HS-5 (cell line): ENCODE measurements at regions not wholly inside any gene's neighbourhood (a gene's known extent, or its start where the extent isn't known, plus 50 kb on each side); places are given as distances from the start of the nearest gene placed in this dataset.
"Not testable (repeated sequence)": the region's sequence is repeated elsewhere in the genome, so short reads cannot be mapped to it uniquely, and the experiment has no call there.

Experiments used
- DNase-seq: peaks from one replicate; pipeline ENCODE4 v3.0.0-alpha.2; 2012; ENCODE audit warnings: low read depth

DNA sequence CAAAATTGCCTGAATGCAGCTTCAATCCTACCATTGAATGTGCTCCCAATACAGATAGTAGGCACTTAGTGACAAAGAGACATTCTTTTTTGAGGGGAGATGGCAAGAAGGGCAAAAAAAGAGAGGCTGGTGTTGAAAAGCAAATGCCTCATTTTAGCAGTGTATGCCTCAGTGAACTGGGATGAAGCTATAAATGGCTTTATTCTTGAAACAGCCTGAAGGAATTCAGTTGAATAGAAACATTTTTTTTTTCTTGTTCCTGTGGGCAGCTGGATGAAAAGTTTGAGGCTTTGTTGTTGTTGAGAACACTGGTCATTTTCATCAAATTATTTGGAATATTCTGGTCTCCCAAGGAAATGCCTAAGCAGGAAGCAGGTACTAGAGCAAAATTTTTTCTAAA is 228.9 kb downstream of the RNF144A start:
- no peak for DNase-seq

DNA sequence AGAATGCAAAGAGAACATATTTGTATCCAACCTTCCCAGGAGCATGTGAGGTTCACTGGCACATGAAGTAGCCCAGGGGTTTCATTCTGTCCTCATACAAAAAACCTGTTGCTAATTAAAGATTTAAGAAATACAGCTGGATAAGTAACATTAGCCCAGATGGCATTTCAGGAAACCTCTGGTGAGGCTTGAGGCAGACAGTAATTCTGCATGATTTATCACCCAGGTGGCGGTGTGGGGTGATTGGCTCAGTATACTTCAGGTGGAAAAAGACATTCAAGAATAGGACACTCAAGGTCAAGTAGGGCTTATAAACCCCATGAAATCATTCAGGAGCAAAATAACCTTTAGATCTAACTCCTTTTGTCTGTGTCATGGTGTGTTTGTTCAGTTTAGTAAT is 237.4 kb downstream of the RNF144A start:
- no peak for DNase-seq

DNA sequence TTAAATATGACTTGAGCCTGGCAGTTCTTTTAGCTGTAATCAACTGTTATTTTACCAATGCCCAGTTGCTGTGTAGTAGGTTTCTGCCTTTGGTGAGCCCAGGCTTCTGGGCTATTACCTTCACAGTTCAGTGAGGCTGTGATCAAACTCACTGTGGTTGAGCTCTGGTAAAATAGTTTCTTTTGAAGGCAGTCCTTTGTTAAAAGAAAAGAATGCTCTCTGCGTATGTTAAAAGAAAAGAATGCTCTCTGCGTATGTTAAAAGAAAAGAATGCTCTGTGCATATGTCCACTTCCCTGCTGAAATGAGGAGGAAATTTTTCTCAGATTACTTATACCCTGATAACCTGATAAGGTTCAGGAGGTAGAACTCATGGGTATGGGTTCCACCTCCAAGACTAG is 244.3 kb downstream of the RNF144A start:
- no peak for DNase-seq

DNA sequence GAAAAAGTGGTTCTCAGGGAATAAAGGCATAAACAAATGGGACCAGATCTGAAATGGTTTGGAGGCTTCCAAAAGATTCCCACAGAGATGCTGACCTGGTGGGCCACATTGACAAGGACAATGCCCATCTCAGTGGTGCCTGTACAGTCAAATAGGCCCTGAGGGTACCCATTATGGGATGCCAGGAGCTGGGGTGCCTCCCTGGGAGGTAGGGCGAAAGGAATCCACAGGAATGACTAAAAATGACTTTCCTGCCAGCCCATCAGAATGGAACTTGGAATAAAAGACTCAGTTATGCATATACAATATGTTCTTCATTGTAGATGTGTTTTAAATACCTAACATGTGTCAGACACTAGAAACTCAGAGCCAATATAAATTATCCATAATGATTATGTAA is 248.5 kb downstream of the RNF144A start:
- peak; percentile 22 for DNase-seq

DNA sequence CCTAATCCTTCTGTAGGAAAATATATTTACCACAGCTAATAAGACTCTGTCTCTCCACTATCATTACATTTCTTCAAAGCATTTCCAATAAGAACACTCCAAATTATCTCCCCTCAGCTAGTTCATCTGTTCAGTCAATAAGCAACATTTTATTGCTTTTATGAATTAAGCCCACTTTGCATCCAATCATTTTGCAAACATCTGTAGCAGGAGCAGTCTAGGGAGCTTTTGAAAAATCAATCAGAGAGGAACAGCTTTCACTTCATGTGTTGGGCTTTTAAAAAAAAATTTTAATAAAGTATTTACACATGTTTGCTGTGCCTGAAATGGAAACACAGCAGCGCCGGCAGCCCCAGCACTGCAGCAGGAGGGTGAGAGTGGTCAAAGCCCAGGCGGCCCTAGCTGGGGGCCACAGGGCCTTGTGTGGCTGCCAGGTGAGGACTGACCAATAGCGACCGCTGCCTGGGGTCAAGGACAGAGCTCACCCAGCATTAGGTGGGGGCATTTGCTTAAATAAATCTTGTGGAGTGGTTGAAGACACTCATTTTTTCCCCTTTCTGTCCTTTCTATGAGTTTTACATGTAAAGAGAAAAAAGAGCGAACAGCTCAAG is 250.7 kb downstream of the RNF144A start:
- no peak for DNase-seq

DNA sequence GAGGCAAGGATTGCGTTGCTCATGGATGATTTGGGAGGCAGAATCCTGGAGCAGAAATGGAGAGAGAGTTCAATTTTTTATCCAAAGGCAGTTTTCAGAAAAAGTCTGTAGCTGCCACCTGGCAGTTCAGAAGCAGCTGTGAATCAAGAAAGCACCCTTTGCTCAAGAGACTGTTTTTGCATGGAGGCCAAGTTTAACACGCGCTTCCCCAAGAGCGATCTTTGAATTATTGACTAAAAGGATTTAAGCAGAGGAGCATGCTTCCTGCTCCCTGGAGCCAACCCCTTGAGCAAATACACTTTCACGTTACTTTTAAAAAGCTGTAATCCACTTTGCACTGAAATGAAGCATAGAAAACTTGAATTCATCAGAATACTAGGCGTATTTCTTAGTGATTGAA is 252.4 kb downstream of the RNF144A start:
- DNase-seq = no peak

DNA sequence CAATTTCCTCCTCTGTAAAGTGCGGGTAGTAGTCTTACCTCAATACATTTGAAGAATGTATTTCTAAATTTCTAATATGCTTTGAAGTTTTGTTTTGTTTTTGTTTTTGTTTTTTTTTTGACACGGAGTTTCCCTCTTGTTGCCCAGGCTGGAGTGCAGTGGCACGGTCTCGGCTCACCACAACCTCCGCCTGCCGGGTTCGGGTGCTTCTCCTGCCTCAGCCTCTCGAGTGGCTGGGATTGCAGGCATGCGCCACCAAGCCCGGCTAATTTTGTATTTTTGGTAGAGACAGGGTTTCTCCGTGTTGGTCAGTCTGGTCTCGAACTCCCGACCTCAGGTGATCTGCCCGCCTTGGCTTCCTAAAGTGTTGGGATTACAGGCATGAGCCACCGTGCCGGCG is 261.8 kb downstream of the RNF144A start:
- DNase-seq = not testable (repeated sequence)

DNA sequence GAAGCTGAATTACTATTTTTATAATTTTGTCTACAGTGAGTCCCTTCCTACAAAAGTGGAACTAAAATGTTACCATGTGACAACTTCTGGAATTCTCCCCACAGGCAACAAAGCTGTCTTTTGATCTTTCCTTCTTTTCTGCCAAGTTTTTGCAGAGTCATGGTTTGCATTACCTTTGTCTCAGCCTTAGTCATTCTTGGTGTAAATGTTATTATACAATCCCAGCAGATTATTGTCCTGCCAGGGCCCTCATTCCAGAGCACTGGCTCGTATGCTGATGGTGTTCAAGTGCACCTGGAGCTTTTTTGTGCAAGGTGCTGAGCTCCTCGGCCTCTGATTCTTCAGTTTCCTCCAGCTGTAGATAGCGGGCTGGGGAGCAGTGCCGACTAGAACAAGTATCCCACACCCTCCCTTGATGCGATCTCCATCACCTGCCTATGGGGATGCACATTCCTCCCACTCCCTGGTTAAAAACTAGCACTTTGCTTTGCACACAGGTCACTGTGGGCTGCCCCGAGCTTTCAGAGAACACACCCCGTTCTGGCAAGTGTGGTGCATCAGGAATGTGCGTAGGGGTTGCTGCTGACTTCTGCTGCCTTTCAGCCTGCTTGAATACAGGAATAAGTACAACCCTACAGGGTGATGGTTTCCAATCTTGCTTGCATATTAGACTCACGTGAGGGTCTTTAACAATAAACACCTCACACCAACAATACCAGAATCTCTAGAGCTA is 263.6 kb downstream of the RNF144A start:
- DNase-seq = no peak

DNA sequence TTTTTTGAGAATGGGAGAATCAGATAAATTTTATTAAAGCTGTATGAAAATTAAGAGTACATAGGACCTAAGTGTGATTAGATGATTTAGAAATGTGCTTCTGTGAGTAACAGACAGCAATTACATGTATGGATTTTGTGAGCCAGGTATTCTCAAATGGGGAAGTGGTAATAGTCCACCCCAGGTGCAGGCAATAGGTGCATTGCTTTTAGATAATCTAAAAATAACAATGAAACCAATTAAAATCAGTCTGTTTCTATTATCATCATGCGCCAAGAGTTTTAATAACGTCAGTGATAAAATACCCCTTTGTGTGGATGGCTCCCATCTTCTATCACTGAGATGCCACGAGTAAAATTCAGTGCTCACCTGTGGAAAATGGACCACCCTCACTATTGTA is 265.3 kb downstream of the RNF144A start:
- no peak for DNase-seq

DNA sequence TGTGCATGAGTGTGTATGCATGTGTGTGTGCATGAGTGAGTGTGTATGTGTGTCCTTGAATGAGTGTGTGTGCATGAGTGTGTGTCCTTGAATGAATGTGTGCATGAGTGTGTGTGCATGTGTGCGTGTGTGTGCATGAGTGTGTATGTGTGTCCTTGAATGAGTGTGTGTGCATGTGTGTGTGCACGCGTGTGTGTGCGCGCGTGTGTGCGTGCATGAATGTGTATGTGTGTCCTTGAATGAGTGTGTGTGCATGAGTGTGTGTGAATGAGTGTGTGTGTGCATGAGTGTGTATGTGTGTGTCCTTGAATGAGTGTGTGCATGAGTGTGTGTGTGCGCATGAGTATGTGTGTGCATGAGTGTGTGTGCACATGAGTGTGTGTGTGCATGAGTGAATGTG is 271.9 kb downstream of the RNF144A start:
- no peak for DNase-seq

DNA sequence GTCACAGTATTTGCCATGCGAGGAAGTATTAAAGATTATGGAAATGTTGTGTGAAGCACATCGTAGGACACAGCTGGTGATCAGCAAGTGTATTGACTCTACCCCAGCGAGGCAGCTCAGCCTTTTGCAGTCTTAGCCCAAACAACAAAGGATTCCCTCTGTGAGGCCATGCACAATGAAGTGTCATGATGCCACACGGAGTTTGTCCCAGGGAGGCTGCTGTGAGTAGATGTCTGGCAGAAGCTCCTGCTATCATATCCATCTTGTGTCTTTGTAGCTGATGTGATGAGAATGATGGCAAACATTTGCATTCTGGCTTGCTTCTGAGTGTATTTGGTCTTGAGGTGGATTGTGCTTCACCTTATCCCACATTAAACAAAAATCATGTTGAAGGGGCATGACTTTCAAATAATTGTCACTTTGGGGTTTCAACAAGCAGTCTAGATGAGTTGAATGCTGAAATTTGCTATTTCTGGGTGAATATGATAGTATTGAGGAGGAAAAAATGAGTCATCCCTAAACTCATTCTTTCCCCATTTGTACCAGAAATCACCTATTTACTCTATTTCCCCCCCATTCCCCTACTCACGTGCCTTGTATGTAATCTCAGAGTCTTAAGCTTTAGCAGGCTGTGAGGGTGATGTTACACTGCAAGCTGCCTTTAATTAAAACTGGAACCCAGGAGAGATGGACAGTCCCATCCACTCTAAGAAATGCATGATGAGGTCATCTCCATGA is 273.5 kb downstream of the RNF144A start:
- DNase-seq = no peak

DNA sequence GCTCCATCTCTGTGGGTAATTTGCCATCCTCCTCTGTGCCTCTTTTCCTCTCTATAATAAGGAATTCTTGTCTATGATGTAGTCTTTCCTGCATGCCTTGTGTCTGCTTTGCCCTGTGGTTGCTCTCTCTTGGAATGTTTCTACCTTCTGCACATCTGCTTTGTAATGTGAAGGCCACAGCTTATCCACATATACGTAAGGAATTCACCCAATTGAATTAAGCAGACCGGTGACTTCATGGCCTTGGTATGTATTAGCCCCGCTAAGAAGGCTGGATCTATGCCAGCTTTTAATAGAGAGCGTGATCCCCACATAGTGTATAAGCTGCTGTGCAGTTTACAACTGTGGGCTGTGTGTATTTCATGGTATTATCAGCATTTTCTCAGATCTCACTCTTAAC is 274.7 kb downstream of the RNF144A start:
- DNase-seq = peak; percentile 94

DNA sequence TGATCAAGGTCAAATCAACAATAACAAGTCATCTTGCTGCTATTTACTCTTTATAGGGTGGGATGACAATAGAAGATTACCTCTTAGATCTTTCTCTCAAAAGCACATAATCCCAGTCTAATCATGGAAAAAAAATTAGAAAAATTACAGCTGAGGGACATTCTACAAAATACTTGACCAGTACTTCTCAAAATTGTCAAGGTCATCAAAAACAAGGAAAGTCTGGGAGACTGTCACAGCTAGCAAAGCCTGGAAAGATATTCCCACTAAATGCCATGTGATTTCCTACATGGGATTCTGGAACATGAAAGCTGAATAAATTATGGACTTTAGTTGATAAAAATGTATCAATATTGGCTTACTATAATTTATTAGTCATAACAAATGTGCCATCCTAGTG is 276.2 kb downstream of the RNF144A start:
- DNase-seq = no peak

DNA sequence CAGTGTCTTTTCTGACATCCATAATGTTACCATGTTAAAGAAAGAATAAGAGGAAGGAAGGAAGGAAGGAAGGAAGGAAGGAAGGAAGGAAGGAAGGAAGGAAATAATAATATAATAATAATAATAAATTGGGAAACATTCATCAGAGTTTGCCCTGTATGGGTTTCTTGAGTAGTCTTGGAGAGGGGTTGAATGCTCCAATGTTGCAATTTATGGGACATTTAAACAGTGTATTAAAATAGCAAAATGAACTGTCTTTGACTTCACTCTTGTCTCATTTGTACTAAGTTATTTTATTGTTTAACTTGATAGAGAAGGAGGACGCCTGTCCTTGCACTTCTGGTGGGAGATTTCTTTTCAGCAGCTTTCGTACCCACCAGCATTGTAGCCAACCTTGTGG is 277.7 kb downstream of the RNF144A start:
- no peak for DNase-seq

DNA sequence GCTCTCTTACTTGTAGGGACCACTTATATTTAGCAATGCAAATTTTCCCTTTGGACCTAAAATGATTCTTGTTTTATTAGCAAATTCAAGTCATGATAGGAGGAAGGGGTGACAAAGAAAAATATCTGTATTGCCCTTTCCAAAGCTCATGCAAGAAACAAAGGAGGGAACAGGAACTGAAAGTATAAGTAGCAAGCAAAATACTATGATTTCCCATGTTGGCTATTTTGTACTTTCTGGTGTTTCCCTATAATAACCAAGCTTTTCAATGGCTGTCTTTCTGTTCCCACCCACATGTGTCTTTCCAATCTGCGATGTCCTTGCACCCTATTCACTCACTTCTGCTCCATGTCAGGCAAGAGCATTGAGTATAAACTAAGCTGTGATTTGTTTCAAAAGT is 279.7 kb downstream of the RNF144A start:
- no peak for DNase-seq

DNA sequence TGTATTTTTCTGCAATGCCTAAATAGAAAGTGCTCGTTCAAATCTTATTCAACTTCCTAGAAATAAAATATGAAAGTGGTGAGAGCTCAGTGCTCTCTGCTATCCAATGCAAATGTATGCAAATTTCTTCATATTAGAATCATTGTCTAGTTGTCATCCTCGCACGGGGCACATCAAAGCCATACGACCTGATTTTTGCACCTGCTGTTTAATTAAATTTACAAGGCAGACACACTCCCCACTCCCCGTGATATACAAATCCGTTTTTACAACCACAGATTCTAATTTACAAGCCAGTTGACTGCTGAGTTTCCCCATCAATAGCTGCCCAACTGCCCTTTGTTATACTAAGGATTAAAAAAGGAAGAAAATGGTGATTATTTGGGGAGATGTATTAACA is 284.6 kb downstream of the RNF144A start:
- no peak for DNase-seq

DNA sequence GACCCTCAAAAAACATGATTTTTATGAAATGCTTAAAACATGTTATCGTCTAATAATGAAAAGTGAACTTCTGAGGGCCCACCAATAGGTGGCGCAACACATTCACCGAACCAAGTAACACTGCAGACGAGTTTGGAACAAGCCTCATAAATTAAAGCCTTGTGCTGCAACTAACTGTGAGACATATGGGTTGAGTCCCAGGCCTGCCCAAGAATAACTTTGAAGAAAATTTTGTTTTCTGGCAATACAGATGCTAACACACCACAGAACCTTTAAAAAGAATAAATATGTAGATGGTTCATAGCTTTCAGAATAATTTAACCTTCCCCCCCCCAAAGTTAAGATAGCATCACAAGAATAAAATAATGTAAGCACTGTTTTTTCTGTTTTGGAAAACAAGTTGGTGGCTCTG is 285.9 kb downstream of the RNF144A start:
- no peak for DNase-seq

DNA sequence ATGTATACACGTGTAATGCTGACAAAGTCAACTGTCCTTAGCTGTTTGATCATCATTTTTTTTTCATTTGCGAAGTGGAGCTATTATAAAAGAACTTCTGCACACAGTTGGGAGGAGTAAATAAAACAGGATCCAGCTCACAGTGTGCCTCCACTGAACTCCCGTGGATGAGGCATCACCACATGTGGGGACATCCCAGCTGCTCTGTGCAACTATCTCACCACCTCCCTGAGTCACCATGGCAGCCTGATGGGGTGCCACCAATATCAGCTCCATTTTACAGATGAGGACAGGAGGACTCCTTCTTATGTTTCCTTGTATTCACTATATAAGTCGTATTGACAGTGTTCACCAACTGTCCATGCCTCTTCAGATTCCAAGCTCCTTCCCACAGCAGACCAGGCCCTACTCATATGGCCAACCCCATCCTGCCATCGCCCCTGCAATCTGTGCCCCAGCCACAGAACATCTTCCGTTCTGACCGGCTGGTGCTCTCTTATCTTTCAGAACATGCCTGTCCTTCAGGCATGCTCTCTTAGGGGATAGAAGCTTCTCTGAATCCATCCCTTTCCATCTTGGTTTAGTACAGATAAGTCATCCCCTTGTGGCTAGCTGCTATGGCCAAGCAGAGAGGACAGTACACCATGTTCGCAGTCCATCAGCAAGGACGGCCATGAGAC is 288.1 kb downstream of the RNF144A start:
- no peak for DNase-seq

DNA sequence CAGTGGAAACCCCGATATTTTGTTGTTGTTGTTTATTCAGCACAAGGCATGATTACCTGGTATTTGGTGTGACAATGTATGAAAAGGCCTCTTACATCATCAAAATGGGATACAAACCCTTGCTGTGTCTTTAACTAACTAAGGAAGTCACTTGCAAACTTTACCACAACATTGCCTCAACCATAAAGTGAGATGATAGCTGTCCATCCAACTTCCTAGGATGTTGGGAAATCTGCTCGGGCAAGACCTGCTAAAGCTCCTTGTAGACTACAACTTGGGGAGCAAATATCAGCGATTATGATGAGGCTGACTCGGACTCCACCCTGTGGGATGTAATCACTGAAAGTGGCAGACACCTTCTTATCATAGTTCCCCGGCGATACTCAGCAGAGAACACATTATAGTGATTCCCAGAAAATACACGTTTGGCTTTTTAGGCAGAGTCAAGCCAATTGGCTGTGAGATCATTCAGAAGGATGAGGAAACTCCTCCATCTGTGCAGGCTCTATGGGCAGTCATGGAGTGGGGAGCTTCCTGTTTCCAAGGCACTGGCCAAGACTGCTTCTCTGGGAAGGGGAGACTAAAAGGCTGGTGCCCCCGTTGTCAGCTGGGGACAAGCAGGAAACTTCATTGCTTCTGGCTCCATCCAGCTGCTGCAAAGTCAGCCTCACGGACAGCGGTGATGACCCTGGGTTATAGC is 289.0 kb downstream of the RNF144A start:
- no peak for DNase-seq

DNA sequence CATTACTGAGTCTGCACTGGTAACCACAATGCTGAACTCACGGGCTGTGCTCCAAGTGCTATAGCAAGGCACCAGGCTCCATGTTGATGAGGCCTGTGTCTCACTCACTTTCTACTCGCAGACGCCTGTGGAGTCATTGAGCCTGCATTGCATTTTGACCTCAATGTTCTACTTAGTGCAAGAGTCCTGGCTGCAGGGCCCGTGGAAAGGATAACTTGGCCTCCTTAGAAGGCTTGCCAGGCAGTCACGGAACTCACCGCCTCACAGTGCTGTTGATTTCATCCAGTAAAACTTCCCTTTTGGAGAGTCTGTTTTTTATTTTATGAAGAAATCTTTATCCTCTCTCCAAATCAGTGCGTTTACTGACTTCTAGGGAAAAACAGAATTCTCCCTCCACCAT is 290.4 kb downstream of the RNF144A start:
- no peak for DNase-seq

DNA sequence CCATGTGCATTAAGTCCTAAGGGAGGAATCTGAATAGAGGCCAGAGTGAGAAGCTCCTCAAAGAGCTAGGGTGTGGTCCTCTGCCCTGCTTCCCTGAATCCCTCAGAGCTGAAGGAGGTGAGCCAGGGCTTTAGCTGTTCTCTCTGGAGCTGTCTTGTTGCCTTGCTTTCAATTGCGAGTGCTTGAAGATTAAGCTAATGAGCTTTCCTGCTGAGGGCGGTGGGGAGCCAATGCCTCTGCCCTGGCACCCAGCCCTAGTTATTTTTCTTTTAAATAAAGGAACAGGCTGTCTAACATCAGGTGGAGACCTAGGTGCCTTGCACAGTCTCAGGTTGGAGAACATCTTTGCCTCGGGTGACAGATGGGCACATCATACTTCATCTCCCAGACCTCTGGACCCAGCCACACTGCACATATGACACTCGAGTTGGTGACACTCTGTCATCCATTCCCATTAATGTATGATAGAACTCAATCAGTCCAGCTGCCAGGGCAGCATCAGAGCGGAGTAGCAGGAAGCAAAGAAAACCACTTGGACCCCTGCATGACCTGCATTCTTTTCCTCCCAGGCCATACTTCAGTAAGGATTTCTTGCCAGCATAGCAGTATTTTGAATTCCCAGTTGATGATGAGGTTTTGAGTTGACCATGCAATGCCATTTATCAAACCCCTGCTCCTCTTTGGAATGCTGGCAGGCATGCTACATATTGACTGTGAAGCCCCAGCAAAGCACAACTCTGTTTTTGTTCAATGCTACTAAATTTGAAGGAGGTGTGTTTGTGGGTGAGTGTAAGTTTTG is 292.7 kb downstream of the RNF144A start:
- no peak for DNase-seq
